H1 (cell line): ENCODE measurements at regions not wholly inside any gene's neighbourhood (a gene's known extent, or its start where the extent isn't known, plus 50 kb on each side); places are given as distances from the start of the nearest gene placed in this dataset.

Experiments used
- CTCF ChIA-PET: fragments of 300-600 bp; sonication (Branson Sonifier 250); formaldehyde crosslinking; loops from one replicate; lab custom pipeline; 2021; ENCODE audit not compliant: partially characterized antibody; lab: Charles Lee
- POLR2A ChIA-PET: fragments of 300-600 bp; sonication (Branson Sonifier 250); formaldehyde crosslinking; loops from one replicate; lab custom pipeline; 2021; ENCODE audit warnings: inconsistent platforms; ENCODE audit not compliant: partially characterized antibody; lab: Charles Lee
- DNase-seq, 2 experiments: peaks; one replicate each; pipeline versions ENCODE4 v3.0.0 to v3.0.0-alpha.2; 2010 to 2022; ENCODE audit warnings: low spot score in 2 of 2, low read depth in 1 of 2, mixed read lengths in 1 of 2
- FAIRE-seq: peaks from 2 replicates; lab custom pipeline; 2011; peaks lifted over from hg19 to GRCh38; lab: Jason Lieb, UNC
- H2AFZ ChIP-seq: 2 replicates; pipeline ENCODE4 v1.8.1; 2012; ENCODE audit warnings: low read length, inconsistent platforms
- H2AK5ac ChIP-seq: 2 replicates; pipeline ENCODE4 v1.6.1; 2013; ENCODE audit warnings: low read depth, low read length
- H2BK120ac ChIP-seq: replicated peaks from 2 replicates; pipeline ENCODE3; 2013; ENCODE audit warnings: low read depth, low read length, inconsistent platforms
- H2BK12ac ChIP-seq: 2 replicates; pipeline ENCODE4 v1.6.1; 2013; ENCODE audit warnings: low read depth, low read length
- H2BK15ac ChIP-seq: 2 replicates; pipeline ENCODE4 v1.6.1; 2013; ENCODE audit warnings: low read length
- H2BK20ac ChIP-seq: 2 replicates; pipeline ENCODE4 v1.6.1; 2013; ENCODE audit warnings: low read length
- H2BK5ac ChIP-seq: 2 replicates; pipeline ENCODE4 v1.6.1; 2013; ENCODE audit warnings: low read depth, low read length
- H3K14ac ChIP-seq: 2 replicates; pipeline ENCODE4 v1.6.1; 2013; ENCODE audit warnings: inconsistent platforms; ENCODE audit not compliant: insufficient read length
- H3K18ac ChIP-seq: 2 replicates; pipeline ENCODE4 v1.6.1; 2013; ENCODE audit warnings: low read length; ENCODE audit errors: extremely low read depth
- H3K23ac ChIP-seq: 2 replicates; pipeline ENCODE4 v1.6.1; 2013; ENCODE audit warnings: inconsistent platforms; ENCODE audit not compliant: insufficient read length
- H3K23me2 ChIP-seq: 2 replicates; pipeline ENCODE4 v1.6.1; 2013; ENCODE audit warnings: low read depth, low read length
- H3K27ac ChIP-seq: 2 replicates; pipeline ENCODE4 v1.6.1; 2011; ENCODE audit warnings: low read depth, low read length, inconsistent platforms
- H3K27me3 ChIP-seq, 4 experiments: replicated peaks in 1 of 4; 1 replicate in 1 of 4; 2 replicates in 3 of 4; pipeline versions ENCODE4 v1.6.1 to v1.8.1; 2011 to 2013; ENCODE audit warnings: low read length in 3 of 4, mild to moderate bottlenecking in 3 of 4, inconsistent platforms in 2 of 4, mixed read lengths in 2 of 4, moderate library complexity in 1 of 4; ENCODE audit not compliant: control insufficient read depth in 3 of 4, insufficient read depth in 3 of 4; ENCODE audit errors: extremely low read depth in 1 of 4
- H3K36me3 ChIP-seq, 4 experiments: 2 replicates each; pipeline versions ENCODE4 v1.6.1 to v1.8.1; 2011 to 2013; ENCODE audit warnings: mild to moderate bottlenecking in 4 of 4, low read length in 3 of 4, moderate library complexity in 2 of 4, control low read depth in 1 of 4, inconsistent platforms in 1 of 4; ENCODE audit not compliant: insufficient read depth in 4 of 4, control insufficient read depth in 2 of 4
- H3K4ac ChIP-seq: replicated peaks from 2 replicates; pipeline ENCODE3; 2013; ENCODE audit warnings: low read length, low read depth, mixed read lengths, inconsistent platforms; ENCODE audit not compliant: insufficient read length
- H3K4me1 ChIP-seq, 4 experiments: replicated peaks in 1 of 4; 1 replicate in 1 of 4; 2 replicates in 3 of 4; pipeline versions ENCODE4 v1.6.1 to v1.8.1; 2011 to 2013; ENCODE audit warnings: low read length in 3 of 4, inconsistent platforms in 2 of 4, mixed read lengths in 1 of 4; ENCODE audit not compliant: insufficient read depth in 4 of 4, control insufficient read depth in 3 of 4
- H3K4me2 ChIP-seq, 2 experiments: 2 replicates each; pipeline versions ENCODE4 v1.6.1 to v1.8.1; 2011 to 2013; ENCODE audit warnings: low read depth in 2 of 2, low read length in 2 of 2, control low read depth in 1 of 2, inconsistent platforms in 1 of 2, mild to moderate bottlenecking in 1 of 2; ENCODE audit not compliant: insufficient read depth in 1 of 2
- H3K4me3 ChIP-seq, 4 experiments: fragments of 200-600, 300-600 bp in 1 of 4; sonication (generic), shearing (Covaris generic), sonication (Bioruptor Twin) in 1 of 4; 2 replicates each; pipeline versions ENCODE4 v1.5.1 to v1.8.1; 2011 to 2016; ENCODE audit warnings: low read length in 4 of 4, low read depth in 3 of 4, control low read depth in 2 of 4, inconsistent platforms in 2 of 4, mild to moderate bottlenecking in 2 of 4, mixed read lengths in 1 of 4, moderate library complexity in 1 of 4; ENCODE audit not compliant: insufficient read depth in 2 of 4; ENCODE audit errors: extremely low read depth in 1 of 4
- H3K56ac ChIP-seq: replicated peaks from 2 replicates; pipeline ENCODE3; 2013; ENCODE audit warnings: low read depth, mild to moderate bottlenecking, mixed read lengths, low read length, inconsistent platforms; ENCODE audit not compliant: insufficient read length
- H3K79me1 ChIP-seq: 2 replicates; pipeline ENCODE4 v1.6.1; 2013; ENCODE audit warnings: low read depth, low read length, control low read depth
- H3K79me2 ChIP-seq, 2 experiments: 2 replicates each; pipeline versions ENCODE4 v1.6.1 to v1.8.1; 2012 to 2013; ENCODE audit warnings: low read length in 2 of 2, mild to moderate bottlenecking in 2 of 2, inconsistent platforms in 1 of 2; ENCODE audit not compliant: insufficient read depth in 2 of 2, control insufficient read depth in 1 of 2
- H3K9ac ChIP-seq, 4 experiments: replicated peaks in 1 of 4; 1 replicate in 1 of 4; 2 replicates in 3 of 4; pipeline versions ENCODE4 v1.6.1 to v1.8.1; 2011 to 2013; ENCODE audit warnings: low read depth in 3 of 4, low read length in 3 of 4, control low read depth in 2 of 4, mild to moderate bottlenecking in 2 of 4, moderate library complexity in 2 of 4, inconsistent platforms in 1 of 4; ENCODE audit errors: extremely low read depth in 1 of 4
- H3K9me3 ChIP-seq, 2 experiments: 2 replicates each; pipeline versions ENCODE4 v1.6.1 to v1.8.1; 2012 to 2013; ENCODE audit warnings: mild to moderate bottlenecking in 2 of 2, moderate library complexity in 2 of 2, control low read depth in 1 of 2, inconsistent platforms in 1 of 2, low read depth in 1 of 2, low read length in 1 of 2, mixed read lengths in 1 of 2; ENCODE audit not compliant: insufficient read depth in 2 of 2
- H4K20me1 ChIP-seq, 2 experiments: replicated peaks in 1 of 2; 2 replicates each; pipeline versions ENCODE3 to v1.8.1; 2011 to 2013; ENCODE audit warnings: inconsistent platforms in 2 of 2, low read length in 2 of 2, mild to moderate bottlenecking in 1 of 2; ENCODE audit not compliant: insufficient read depth in 2 of 2, control insufficient read depth in 1 of 2
- H4K5ac ChIP-seq: 2 replicates; pipeline ENCODE4 v1.6.1; 2013; ENCODE audit warnings: low read length, low read depth, mixed read lengths, inconsistent platforms; ENCODE audit not compliant: insufficient read length
- H4K8ac ChIP-seq: 2 replicates; pipeline ENCODE4 v1.8.0; 2013; ENCODE audit warnings: mild to moderate bottlenecking, moderate library complexity, low read length, inconsistent platforms; ENCODE audit not compliant: insufficient read depth; ENCODE audit errors: extremely low read depth
- H4K91ac ChIP-seq: replicated peaks from 2 replicates; pipeline ENCODE3; 2013; ENCODE audit warnings: low read length, mixed read lengths, inconsistent platforms; ENCODE audit not compliant: insufficient read length
- ATF2 ChIP-seq: IDR thresholded peaks from 2 replicates; pipeline ENCODE4 v1.6.1; 2012; ENCODE audit warnings: low read length, inconsistent platforms
- BACH1 ChIP-seq: IDR thresholded peaks from 2 replicates; pipeline ENCODE4 v1.6.1; 2012; ENCODE audit warnings: low read length, improper control_type of control experiment
- BCL11A ChIP-seq, 2 experiments: IDR thresholded peaks; one replicate each; pipeline ENCODE4 v1.6.1; 2011; ENCODE audit warnings: low read depth in 2 of 2, low read length in 2 of 2, mild to moderate bottlenecking in 2 of 2
- BRCA1 ChIP-seq: IDR thresholded peaks from 2 replicates; pipeline ENCODE4 v1.6.1; 2012; ENCODE audit warnings: low read depth, low read length, improper control_type of control experiment
- CREB1 ChIP-seq: IDR thresholded peaks from 2 replicates; pipeline ENCODE4 v1.6.1; 2012; ENCODE audit warnings: inconsistent platforms
- CTCF ChIP-seq, 3 experiments: IDR thresholded peaks; 1 replicate in 2 of 3; 2 replicates in 1 of 3; pipeline versions ENCODE4 v1.5.1 to v1.6.1; 2011; ENCODE audit warnings: low read length in 3 of 3, mild to moderate bottlenecking in 3 of 3, inconsistent platforms in 2 of 3, low read depth in 1 of 3, moderate library complexity in 1 of 3; ENCODE audit not compliant: insufficient read depth in 1 of 3; ENCODE audit errors: control extremely low read depth in 1 of 3
- E2F6 ChIP-seq: IDR thresholded peaks from 2 replicates; pipeline ENCODE4 v1.6.1; 2012; ENCODE audit warnings: inconsistent platforms
- HDAC6 ChIP-seq: IDR thresholded peaks from one replicate; pipeline ENCODE4 v1.7.1; 2012; ENCODE audit warnings: low read depth, mild to moderate bottlenecking, inconsistent platforms, low read length, moderate library complexity
- RBBP5 ChIP-seq: IDR thresholded peaks from 2 replicates; pipeline ENCODE4 v1.7.1; 2012; ENCODE audit warnings: low read depth, mild to moderate bottlenecking, inconsistent platforms, low read length, moderate library complexity, borderline replicate concordance
- RXRA ChIP-seq: IDR thresholded peaks from 2 replicates; pipeline ENCODE4 v1.6.1; 2011; ENCODE audit warnings: low read depth, mild to moderate bottlenecking, low read length, moderate library complexity; ENCODE audit not compliant: insufficient read depth
- ZNF274 ChIP-seq: IDR thresholded peaks from 2 replicates; pipeline ENCODE4 v1.7.0; 2012; ENCODE audit warnings: low read length, borderline replicate concordance; ENCODE audit errors: extremely low read depth

- POLR2A ChIA-PET = no interaction called here
- FAIRE-seq (no peak), DNase-seq (no peak)
- H3K79me1 ChIP-seq = no peaks in the 10 kb centered on the region
- H2BK5ac ChIP-seq = no peak overlapping the region
- H3K4me2 ChIP-seq = no peak overlapping the region
- CTCF ChIA-PET = no interaction called here
- H3K9ac ChIP-seq = no peak overlapping the region
- H4K8ac ChIP-seq = no peak overlapping the region
- H3K23me2 ChIP-seq = no peaks in the 10 kb centered on the region
- H2BK20ac ChIP-seq = no peak overlapping the region
- H3K18ac ChIP-seq = no peak overlapping the region
- H3K36me3 ChIP-seq = no peaks in the 10 kb centered on the region
- no peak overlapping the region for H4K5ac ChIP-seq
- H3K4ac ChIP-seq = no peak overlapping the region
- H3K4me1 ChIP-seq = no peaks in the 10 kb centered on the region
- H2AFZ ChIP-seq = no peak overlapping the region
- no peak overlapping the region for H4K91ac ChIP-seq
- H3K4me3 ChIP-seq = no peak overlapping the region
- H2BK15ac ChIP-seq = no peak overlapping the region
- no peak overlapping the region for H3K27ac ChIP-seq
- H2BK120ac ChIP-seq = no peak overlapping the region
- no peak overlapping the region for H2AK5ac ChIP-seq
- no peaks in the 10 kb centered on the region for H3K9me3 ChIP-seq
- no peak overlapping the region for H3K56ac ChIP-seq
- H3K23ac ChIP-seq = no peak overlapping the region
- H4K20me1 ChIP-seq = no peaks in the 10 kb centered on the region
- no peak overlapping the region for H2BK12ac ChIP-seq
- no peaks in the 10 kb centered on the region for H3K27me3 ChIP-seq
- no peaks in the 10 kb centered on the region for H3K79me2 ChIP-seq
- H3K14ac ChIP-seq = no peak overlapping the region
- TF ChIP-seq BCL11A (IDR thresholded peaks at IDR 0.05; ENCODE audit: low read depth in 2 of 2, low read length in 2 of 2) (no peak), CREB1 (no peak), ZNF274 (no peak), RBBP5 (no peak), RXRA (no peak), ATF2 (no peak), CTCF (IDR thresholded peaks at IDR 0.05; ENCODE audit: control extremely low read depth in 1 of 3, insufficient read depth in 1 of 3, low read depth in 1 of 3, low read length in 3 of 3) (no peak), HDAC6 (no peak), BRCA1 (no peak), E2F6 (no peak), BACH1 (no peak)
Measured at GRCh38 chr7:112619343-112619742, 138.6 kb downstream of the LSMEM1 start.
